HG02610 (cell line): ENCODE measurements at regions not wholly inside any gene's neighbourhood (a gene's known extent, or its start where the extent isn't known, plus 50 kb on each side); places are given as distances from the start of the nearest gene placed in this dataset.
"Not testable (repeated sequence)": the region's sequence is repeated elsewhere in the genome, so short reads cannot be mapped to it uniquely, and the experiment has no call there.

Experiments
- ATAC-seq: cut with Tn5 transposase; IDR thresholded peaks from one replicate; pipeline ENCODE4 v1.9.1; 2021; ENCODE audit warnings: mild to moderate bottlenecking, moderate library complexity; ENCODE audit not compliant: unreplicated experiment

- no peak for ATAC-seq
Observed at GRCh38 chr13:56015919-56016318, 1124.8 kb upstream of the PRR20A start.

DNA sequence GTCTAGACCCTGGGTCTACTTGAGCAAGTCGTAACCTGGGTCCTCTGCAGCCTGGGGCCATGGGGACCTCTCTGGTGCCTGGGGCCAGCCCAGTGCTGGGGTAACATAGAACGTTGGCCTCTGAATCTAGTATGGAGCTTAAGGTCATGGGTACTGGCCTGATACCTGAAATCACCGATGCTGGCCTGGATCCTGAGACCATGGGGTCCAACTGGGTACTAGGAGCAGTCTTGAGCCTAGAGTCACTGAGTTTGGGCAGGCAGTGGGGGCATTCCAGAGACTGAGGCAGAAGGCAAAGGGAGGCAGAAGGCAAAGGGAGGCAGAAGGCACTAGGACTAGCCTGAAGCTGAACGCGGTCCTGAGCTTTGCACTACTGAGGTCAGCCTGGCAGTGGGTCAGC lies 1121.1 kb upstream of the PRR20A start:
- ATAC-seq, result no peak

GRCh38 chr13:56020425-56020824 lies 1120.3 kb upstream of the PRR20A start:
- no peak for ATAC-seq

- ATAC-seq, result no peak
Observed at GRCh38 chr13:56039992-56040391, 1100.7 kb upstream of the PRR20A start.

GRCh38 chr13:56066321-56066720 lies 1074.4 kb upstream of the PRR20A start:
- ATAC-seq, result no peak

DNA sequence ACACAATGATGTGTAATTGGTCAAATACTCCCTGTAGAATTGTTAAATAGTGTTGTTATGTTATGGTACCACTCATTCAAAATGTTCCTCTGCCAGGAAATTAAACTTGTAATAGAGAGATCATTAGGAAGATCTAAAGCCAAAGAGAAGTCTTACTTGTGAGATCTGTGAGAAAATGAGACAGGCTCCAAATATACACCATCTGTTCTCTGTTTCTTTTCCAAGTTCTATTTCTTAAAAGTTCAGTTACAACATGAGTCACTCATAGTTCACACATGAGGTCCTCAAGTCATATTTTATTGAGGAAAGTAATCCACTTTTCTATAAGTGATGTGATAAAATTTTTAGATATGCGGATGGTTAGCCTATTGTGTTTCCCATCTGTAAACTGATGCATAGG lies 1038.1 kb upstream of the PRR20A start:
- ATAC-seq, result no peak

- ATAC-seq, result no peak
Observed at GRCh38 chr13:56110751-56111150, 1030.0 kb upstream of the PRR20A start.

DNA sequence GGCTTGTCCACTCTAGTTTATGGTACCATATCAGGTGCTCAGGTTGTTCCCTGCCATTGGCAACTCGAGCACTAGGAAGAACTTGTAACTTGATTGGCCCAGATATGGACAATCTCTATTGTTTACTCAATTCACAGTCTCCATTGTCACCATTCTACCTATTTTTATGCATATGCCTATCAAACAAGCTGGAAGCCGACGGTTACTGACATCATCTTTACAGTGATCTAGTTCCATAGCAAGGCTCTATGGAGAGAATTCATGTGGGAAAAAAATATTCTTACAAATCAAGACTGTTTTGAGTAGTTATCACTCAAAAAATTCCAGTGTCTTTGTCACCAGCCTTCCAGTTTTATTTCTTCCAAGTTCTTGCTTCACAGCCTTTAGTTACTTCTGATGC lies 1006.2 kb upstream of the PRR20A start:
- no peak for ATAC-seq

DNA sequence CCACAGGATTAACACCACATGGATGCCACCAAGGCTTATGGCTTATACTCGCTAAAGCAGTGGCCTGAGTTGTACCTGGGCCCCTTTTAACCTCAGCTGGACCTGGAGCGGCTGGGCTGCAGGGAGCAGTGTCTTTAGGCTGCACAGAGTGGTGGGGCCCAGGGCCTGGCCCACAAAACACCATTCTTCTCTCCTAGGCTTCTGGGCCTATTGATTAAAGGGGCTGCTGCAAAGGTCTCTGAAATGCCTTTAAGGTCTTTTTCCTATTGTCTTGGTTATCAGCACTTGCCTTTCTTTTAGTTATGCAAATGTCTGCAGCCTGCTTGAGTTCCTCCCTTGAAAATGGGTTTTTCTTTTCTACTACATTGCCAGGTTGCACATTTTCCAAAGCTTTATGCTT lies 973.9 kb upstream of the PRR20A start:
- no peak for ATAC-seq

GRCh38 chr13:56168581-56168980 lies 972.1 kb upstream of the PRR20A start:
- no peak for ATAC-seq

- no peak for ATAC-seq
Observed at GRCh38 chr13:56173346-56173745, 967.4 kb upstream of the PRR20A start.

DNA sequence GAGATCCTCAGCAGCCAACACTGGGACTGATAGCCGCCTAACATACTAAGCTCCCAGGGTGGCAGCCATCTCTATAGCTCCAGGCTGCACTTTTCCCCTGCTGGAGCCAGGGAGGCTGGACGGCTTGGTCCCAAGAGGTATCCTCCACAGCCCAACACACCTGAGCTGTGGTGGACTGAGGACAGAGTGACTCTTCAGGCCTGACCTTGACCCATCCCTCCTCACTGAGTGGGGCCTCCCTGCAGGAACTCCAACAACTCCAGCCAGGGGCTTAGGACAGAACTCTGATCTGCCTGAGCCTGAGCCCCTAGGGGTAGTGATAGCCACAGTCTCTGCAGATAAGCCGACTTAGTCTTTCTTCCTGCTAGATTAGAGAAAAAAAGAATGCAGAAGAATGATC lies 958.1 kb upstream of the PRR20A start:
- no peak for ATAC-seq

DNA sequence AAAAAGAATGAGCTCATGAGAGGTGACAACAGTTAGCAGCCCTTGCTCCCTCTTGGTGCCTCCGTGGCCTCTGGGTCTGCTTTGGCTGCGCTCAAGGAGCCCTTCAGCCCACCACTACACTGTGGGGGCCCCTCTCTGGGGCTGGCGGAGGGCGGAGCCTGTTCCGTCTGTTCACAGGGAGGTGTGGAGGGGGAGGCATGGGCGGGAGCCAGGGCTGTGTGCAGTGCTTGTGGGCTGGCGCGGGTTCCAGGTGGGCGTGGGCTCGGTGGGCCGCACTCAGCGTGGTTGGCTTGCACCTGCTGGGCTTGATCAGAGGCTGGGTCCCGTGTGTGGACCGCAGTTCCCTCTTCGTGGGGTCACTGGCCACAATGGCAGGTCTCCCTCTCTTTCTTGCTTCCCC lies 953.4 kb upstream of the PRR20A start:
- ATAC-seq, result no peak

- not testable (repeated sequence) for ATAC-seq
Observed at GRCh38 chr13:56188582-56188981, 952.1 kb upstream of the PRR20A start.

DNA sequence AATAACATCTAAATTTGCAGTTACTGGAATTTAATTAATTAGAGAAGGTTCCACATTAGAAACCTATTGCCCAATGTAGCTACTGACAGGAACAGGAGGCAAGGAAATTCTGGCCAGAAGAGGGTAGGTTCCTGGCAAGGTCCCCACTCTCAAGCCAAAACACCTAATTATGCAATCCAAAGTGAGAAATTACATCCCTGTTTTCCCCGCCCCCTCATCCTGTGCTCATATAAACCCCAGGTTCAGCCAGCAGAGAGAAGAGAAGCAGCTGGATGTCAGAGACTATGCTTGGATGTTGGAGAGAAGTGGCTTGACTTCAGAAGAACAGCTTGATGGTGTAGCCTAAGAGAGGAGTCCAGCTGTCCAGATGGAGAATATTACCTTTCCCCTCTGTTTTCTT lies 951.3 kb upstream of the PRR20A start:
- no peak for ATAC-seq

GRCh38 chr13:56189978-56190377 lies 950.7 kb upstream of the PRR20A start:
- ATAC-seq, result no peak

DNA sequence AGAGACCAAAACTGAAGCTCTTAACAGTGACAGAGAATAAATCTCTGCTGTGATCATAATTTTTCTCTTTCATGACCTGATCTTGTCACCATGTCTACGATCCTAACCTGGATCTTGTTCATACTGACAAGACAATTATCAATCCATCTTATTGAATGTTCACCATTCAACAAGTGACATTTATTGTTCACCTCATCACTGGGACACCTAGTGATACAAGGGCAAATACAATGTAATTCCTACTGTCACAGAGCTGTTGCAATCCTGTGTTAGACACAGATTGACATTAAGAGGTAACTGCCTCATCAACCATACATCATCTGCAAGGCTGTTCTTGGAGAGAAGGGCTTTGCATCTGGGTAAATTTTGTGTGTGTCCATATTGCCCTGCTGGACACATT lies 942.4 kb upstream of the PRR20A start:
- ATAC-seq, result no peak

DNA sequence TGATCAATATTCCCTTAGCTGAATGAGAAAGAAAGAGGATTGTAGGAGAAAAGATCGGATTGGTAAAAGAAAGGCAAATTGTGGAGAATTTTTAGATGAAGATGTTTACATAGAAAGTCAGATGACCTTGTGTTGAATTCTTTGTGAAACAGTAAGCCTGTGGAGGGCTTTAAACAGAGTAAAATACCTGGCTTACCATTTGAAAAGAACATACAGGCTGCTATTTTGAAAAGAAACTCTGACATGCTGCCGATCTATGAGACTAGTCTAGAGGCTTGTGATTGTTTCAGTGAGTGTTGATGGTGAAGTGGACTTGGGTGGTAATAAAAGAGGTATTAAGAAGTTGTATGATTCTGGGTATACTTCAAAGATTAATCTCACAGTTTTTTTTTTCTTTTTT lies 938.9 kb upstream of the PRR20A start:
- no peak for ATAC-seq

- ATAC-seq, result no peak
Observed at GRCh38 chr13:56216221-56216620, 924.5 kb upstream of the PRR20A start.

DNA sequence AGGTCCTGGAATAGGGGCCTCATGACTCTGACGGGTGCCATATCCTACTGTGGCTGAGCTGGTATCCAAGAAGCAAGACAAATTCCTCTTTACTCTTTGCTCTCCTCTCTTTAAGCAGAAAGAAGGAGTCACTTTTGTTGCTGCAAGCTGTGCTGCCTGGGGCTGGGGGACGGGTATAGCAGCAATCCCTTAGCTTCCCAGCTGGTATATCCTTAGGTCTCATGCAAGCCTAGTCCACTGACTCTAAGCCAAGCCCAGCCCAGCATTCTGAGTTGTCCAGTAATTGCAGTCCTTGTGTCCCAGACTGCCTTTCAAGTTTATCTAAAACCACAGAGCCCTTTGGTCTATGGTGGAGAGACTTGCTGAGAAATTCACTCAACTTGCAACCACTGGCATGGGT lies 893.0 kb upstream of the PRR20A start:
- no peak for ATAC-seq

DNA sequence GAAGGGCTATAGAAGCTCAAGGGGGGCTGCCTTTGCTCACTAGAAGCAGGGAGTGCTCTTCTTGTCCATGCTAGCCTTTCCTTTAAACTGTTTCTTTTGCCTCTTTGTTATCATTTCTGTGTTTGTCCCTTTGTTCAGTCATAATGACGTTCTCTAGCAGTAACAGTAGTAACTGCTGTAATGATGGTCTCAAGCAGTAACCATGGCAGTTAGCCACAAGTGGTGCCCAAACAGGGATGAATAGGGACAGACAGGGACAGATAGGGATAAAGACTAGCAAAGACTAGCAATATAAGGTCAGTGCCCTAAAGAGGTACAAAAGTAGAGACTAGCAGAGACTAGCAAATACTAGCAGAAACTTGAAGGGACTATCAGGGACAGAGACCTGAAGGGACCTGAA lies 869.0 kb upstream of the PRR20A start:
- no peak for ATAC-seq

DNA sequence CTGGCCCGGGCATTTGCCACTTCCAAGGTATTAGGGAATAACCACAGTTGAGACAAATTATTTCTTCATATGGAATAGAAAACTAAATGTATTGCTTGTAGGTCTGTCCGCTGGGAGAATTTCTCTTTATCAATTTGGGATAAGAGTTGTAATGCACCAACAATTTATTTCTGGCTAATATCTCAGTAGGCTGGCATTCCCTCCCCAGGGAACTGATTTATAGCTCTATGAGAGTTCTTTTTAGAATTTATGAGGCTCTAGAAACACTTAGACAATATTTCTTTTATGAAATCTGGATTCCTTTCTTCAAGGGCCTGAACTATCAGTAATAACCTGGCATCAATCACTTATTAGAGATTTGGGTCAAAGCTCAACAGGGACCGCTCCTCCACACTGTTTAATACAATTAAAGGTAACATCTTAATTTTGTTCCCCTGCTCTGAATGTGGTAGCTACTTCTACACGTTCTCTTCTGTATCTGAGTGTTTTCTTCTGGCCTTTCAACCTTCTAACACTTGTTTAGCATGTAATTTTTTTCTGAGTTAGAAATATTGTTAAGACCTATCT lies 857.4 kb upstream of the PRR20A start:
- no peak for ATAC-seq

DNA sequence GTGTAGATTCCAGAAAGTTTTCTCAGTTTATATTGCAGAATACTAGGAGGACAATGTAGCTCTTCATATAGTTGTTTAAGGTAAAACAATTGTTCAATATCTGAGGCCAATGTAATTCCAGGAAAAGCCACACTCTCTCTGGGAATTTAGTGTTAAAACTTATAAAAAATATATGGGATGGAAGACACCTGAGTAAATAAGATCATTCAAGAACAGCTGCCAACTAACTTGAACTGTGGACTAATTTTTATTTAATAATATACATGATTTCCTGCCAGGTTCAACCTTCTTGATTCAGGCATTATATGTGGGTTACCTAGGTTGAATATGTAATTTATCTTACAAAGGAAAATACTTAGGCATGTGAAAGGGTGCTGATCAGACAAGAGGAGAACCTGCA lies 841.1 kb upstream of the PRR20A start:
- ATAC-seq, result no peak

GRCh38 chr13:56314765-56315164 lies 826.0 kb upstream of the PRR20A start:
- no peak for ATAC-seq
